Keratinocyte (primary cell): ENCODE measurements at regions not wholly inside any gene's neighbourhood (a gene's known extent, or its start where the extent isn't known, plus 50 kb on each side); places are given as distances from the start of the nearest gene placed in this dataset.

Experiments
- DNase-seq: peaks from one replicate; pipeline ENCODE4 v3.0.0-alpha.2; 2011; ENCODE audit warnings: low read depth, missing footprints, low spot score
- FAIRE-seq: peaks from 2 replicates; lab custom pipeline; 2011; peaks lifted over from hg19 to GRCh38; lab: Jason Lieb, UNC
- H2AFZ ChIP-seq: 2 replicates; pipeline ENCODE4 v1.6.0; 2012; ENCODE audit warnings: low read length, control low read depth, inconsistent platforms; ENCODE audit not compliant: control insufficient read depth
- H3K27ac ChIP-seq: 2 replicates; pipeline ENCODE4 v1.5.1; 2011; ENCODE audit warnings: low read length; ENCODE audit not compliant: control insufficient read depth, insufficient read depth
- H3K27me3 ChIP-seq: 3 replicates; pipeline ENCODE4 v1.6.0; 2011; ENCODE audit warnings: low read length; ENCODE audit not compliant: control insufficient read depth, insufficient read depth; ENCODE audit errors: extremely low read depth
- H3K36me3 ChIP-seq, 2 experiments: 2 replicates in 1 of 2; 3 replicates in 1 of 2; pipeline ENCODE4 v1.5.1; 2011; ENCODE audit warnings: low read length in 2 of 2, mild to moderate bottlenecking in 1 of 2; ENCODE audit not compliant: control insufficient read depth in 2 of 2, insufficient read depth in 2 of 2; ENCODE audit errors: extremely low read depth in 1 of 2
- H3K4me1 ChIP-seq: 3 replicates; pipeline ENCODE4 v1.5.1; 2011; ENCODE audit warnings: low read length; ENCODE audit not compliant: control insufficient read depth, insufficient read depth; ENCODE audit errors: extremely low read depth
- H3K4me2 ChIP-seq: 3 replicates; pipeline ENCODE4 v1.6.0; 2011; ENCODE audit warnings: low read depth, low read length; ENCODE audit not compliant: control insufficient read depth, insufficient read depth; ENCODE audit errors: extremely low read depth
- H3K4me3 ChIP-seq, 3 experiments: fragments of 200-600 bp in 1 of 3; sonication (generic) in 1 of 3; 2 replicates in 2 of 3; 3 replicates in 1 of 3; pipeline ENCODE4 v1.5.1; 2011 to 2016; ENCODE audit warnings: low read length in 3 of 3, mild to moderate bottlenecking in 3 of 3, control low read depth in 2 of 3, inconsistent platforms in 1 of 3, low read depth in 1 of 3, mixed read lengths in 1 of 3, mixed run types in 1 of 3, moderate library complexity in 1 of 3; ENCODE audit not compliant: control insufficient read depth in 2 of 3, insufficient read depth in 2 of 3; ENCODE audit errors: extremely low read depth in 1 of 3
- H3K79me2 ChIP-seq: 2 replicates; pipeline ENCODE4 v1.6.0; 2012; ENCODE audit warnings: low read length; ENCODE audit not compliant: control insufficient read depth, insufficient read depth
- H3K9ac ChIP-seq: 3 replicates; pipeline ENCODE4 v1.6.0; 2011; ENCODE audit warnings: low read length; ENCODE audit not compliant: control insufficient read depth, insufficient read depth; ENCODE audit errors: extremely low read depth
- H3K9me1 ChIP-seq: 3 replicates; pipeline ENCODE4 v1.6.0; 2011; ENCODE audit warnings: low read length; ENCODE audit not compliant: control insufficient read depth, insufficient read depth; ENCODE audit errors: extremely low read depth
- H3K9me3 ChIP-seq: 2 replicates; pipeline ENCODE4 v1.5.1; 2012; ENCODE audit warnings: low read depth, low read length; ENCODE audit not compliant: control insufficient read depth
- H4K20me1 ChIP-seq: 3 replicates; pipeline ENCODE4 v1.6.0; 2011; ENCODE audit warnings: low read length; ENCODE audit not compliant: control insufficient read depth, insufficient read depth; ENCODE audit errors: extremely low read depth
- EZH2 ChIP-seq: IDR thresholded peaks from one replicate; pipeline ENCODE4 v1.6.1; 2012; ENCODE audit warnings: inconsistent platforms, mild to moderate bottlenecking, low read length, moderate library complexity
- dilution Hi-C: fragments of 300-500 bp; cut with MboI; formaldehyde crosslinking; loops from one replicate; pipeline ENCODE4 v1.7.0; 2020; ENCODE audit warnings: low sequenced_read_pairs; ENCODE audit not compliant: extremely low pct_ligation_motif_present
- TF ChIP-seq, protein P1 (sequence below), 3 experiments: IDR thresholded peaks in 1 of 3; conservative IDR thresholded peaks in 1 of 3; optimal IDR thresholded peaks in 1 of 3; 2 replicates in 2 of 3; 3 replicates in 1 of 3; pipeline versions ENCODE3 to v1.5.1; 2011; ENCODE audit warnings: low read length in 3 of 3, mild to moderate bottlenecking in 3 of 3, moderate library complexity in 2 of 3, control low read depth in 1 of 3, inconsistent platforms in 1 of 3; ENCODE audit not compliant: insufficient read depth in 2 of 3; ENCODE audit errors: extremely low read depth in 1 of 3

DNA sequence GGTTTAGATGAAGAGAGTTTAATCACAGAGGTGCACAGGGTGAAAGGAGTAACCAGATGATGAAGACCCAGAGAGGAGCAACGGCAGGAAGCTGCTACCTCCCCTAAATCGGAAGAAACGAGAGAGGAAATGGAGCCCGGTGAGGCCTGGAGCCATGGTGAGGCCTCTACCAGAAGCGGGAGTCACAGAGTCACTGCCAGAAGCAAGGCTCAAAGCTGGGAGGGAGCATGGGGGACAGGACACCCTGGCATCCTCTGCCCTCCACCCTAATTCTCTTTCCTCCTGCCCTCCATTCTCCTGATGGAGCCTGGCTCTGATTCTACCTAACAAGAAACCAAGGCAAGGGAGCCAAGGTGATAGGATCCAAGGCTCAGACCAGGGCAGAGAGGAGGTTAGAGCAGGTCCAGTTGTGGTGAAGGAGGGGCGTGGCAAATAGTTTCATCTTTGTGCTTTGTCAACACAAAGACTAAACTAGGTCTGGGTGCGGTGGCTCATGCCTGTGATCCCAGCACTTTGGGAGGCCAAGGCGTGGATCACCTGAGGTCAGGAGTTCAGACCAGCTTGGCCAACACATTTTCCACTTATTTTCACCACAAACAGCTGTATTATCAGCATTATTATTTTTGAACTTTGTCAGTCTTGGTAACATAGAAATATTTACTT, 134.4 kb upstream of the RAI14 start:
- Histone ChIP-seq H3K4me2 (no peak overlapping the region), H2AFZ (no peak overlapping the region), H3K9me3 (no peaks in the 10 kb centered on the region), H3K4me3 (no peak overlapping the region), H3K36me3 (no peaks in the 10 kb centered on the region), H3K4me1 (no peaks in the 10 kb centered on the region), H3K79me2 (no peaks in the 10 kb centered on the region), H3K9me1 (no peaks in the 10 kb centered on the region), H3K27me3 (no peaks in the 10 kb centered on the region), H3K27ac (no peak overlapping the region), H3K9ac (no peak overlapping the region), H4K20me1 (no peaks in the 10 kb centered on the region)
- TF ChIP-seq, protein P1, sequence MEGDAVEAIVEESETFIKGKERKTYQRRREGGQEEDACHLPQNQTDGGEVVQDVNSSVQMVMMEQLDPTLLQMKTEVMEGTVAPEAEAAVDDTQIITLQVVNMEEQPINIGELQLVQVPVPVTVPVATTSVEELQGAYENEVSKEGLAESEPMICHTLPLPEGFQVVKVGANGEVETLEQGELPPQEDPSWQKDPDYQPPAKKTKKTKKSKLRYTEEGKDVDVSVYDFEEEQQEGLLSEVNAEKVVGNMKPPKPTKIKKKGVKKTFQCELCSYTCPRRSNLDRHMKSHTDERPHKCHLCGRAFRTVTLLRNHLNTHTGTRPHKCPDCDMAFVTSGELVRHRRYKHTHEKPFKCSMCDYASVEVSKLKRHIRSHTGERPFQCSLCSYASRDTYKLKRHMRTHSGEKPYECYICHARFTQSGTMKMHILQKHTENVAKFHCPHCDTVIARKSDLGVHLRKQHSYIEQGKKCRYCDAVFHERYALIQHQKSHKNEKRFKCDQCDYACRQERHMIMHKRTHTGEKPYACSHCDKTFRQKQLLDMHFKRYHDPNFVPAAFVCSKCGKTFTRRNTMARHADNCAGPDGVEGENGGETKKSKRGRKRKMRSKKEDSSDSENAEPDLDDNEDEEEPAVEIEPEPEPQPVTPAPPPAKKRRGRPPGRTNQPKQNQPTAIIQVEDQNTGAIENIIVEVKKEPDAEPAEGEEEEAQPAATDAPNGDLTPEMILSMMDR (optimal IDR thresholded peaks at IDR 0.05 in 1 of 3, IDR thresholded peaks at IDR 0.05 in 1 of 3, conservative IDR thresholded peaks at IDR 0.05 in 1 of 3; ENCODE audit: extremely low read depth in 1 of 3, insufficient read depth in 2 of 3, low read length in 3 of 3), result no peak
- TF ChIP-seq EZH2, result no peak
- FAIRE-seq, result no peak
- dilution Hi-C loops, result no loop called here
- no peak for DNase-seq

DNA sequence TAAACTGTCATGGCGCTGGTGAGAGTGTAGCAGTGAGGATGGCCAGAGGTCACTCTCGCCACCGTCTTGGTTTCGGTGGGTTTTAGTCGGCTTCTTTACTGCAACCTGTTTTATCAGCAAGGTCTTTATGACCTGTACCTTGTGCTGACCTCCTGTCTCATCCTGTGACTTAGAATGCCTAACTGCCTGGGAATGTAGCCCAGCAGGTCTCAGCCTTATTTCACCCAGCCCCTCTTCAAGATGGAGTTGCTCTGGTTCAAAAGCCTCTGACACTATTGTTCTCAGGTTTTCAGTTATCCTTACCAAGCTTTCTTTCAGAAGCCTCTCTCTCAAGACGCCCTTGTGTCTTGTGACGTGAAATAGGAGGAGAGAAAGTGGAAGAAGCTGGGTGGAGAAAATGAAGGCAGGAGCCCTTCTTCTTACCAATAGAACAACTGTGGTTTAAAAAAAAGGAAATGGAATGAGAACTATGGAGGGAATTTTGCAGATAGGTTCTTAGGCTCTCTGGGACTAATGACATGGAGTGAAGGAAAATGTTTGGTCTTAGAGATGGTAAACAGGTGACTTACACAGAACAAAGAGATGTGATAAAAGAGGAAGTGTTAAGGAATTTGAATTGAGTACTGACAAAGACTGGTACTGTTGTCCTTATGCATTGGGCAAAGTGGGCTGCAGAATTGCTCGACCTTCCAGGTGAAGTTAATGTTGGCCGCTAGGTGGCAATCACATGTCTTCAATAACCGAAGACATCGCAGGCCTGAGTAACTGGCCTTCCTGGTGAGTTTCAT, 133.3 kb upstream of the RAI14 start:
- Histone ChIP-seq H3K9ac (no peak overlapping the region), H4K20me1 (no peaks in the 10 kb centered on the region), H3K4me3 (no peak overlapping the region), H3K27ac (no peak overlapping the region), H3K4me1 (no peaks in the 10 kb centered on the region), H3K4me2 (no peak overlapping the region), H3K9me1 (no peaks in the 10 kb centered on the region), H3K79me2 (no peaks in the 10 kb centered on the region), H2AFZ (no peak overlapping the region), H3K9me3 (no peaks in the 10 kb centered on the region), H3K36me3 (no peaks in the 10 kb centered on the region), H3K27me3 (no peaks in the 10 kb centered on the region)
- no peak for DNase-seq
- dilution Hi-C loops, result no loop called here
- TF ChIP-seq, protein P1 (optimal IDR thresholded peaks at IDR 0.05 in 1 of 3, IDR thresholded peaks at IDR 0.05 in 1 of 3, conservative IDR thresholded peaks at IDR 0.05 in 1 of 3; ENCODE audit: extremely low read depth in 1 of 3, insufficient read depth in 2 of 3, low read length in 3 of 3), result peak; percentile 54 to 92 (median 77)
- no peak for TF ChIP-seq EZH2
- peak; percentile 78 for FAIRE-seq
